IPS DF 19.7 (cell line): ENCODE measurements at regions not wholly inside any gene's neighbourhood (a gene's known extent, or its start where the extent isn't known, plus 50 kb on each side); places are given as distances from the start of the nearest gene placed in this dataset.
"Not testable (repeated sequence)": the region's sequence is repeated elsewhere in the genome, so short reads cannot be mapped to it uniquely, and the experiment has no call there.

ENCODE experiments used
- DNase-seq: peaks from one replicate; pipeline ENCODE4 v3.0.0-alpha.2; 2013; ENCODE audit warnings: low read depth, low spot score

- no peak for DNase-seq
These were observed 2062.1 kb downstream of the PCDH9 start for GRCh38 chr13:65168026-65168425.

GRCh38 chr13:65166675-65167074 is 2063.5 kb downstream of the PCDH9 start:
- DNase-seq: no peak

GRCh38 chr13:65159803-65160202 is 2070.3 kb downstream of the PCDH9 start:
- no peak for DNase-seq

GRCh38 chr13:65155861-65156260 is 2074.3 kb downstream of the PCDH9 start:
- DNase-seq: no peak

GRCh38 chr13:65154661-65155447 is 2075.3 kb downstream of the PCDH9 start:
- no peak for DNase-seq

- no peak for DNase-seq
These were observed 2080.4 kb downstream of the PCDH9 start for GRCh38 chr13:65149687-65150086.

- no peak for DNase-seq
These were observed 2086.2 kb downstream of the PCDH9 start for GRCh38 chr13:65143920-65144319.

- DNase-seq: peak; percentile 23
These were observed 2097.0 kb downstream of the PCDH9 start for GRCh38 chr13:65133094-65133493.

GRCh38 chr13:65125236-65125635 is 2104.9 kb downstream of the PCDH9 start:
- no peak for DNase-seq

- no peak for DNase-seq
These were observed 2117.6 kb downstream of the PCDH9 start for GRCh38 chr13:65112531-65112941.

- no peak for DNase-seq
These were observed 2118.0 kb downstream of the PCDH9 start for GRCh38 chr13:65112123-65112522.

- DNase-seq: no peak
These were observed 2118.9 kb downstream of the PCDH9 start for GRCh38 chr13:65111223-65111622.

- not testable (repeated sequence) for DNase-seq
These were observed 2125.7 kb downstream of the PCDH9 start for GRCh38 chr13:65104436-65104835.

GRCh38 chr13:65103351-65103750 is 2126.8 kb downstream of the PCDH9 start:
- no peak for DNase-seq

GRCh38 chr13:65095161-65096082 is 2134.7 kb downstream of the PCDH9 start:
- DNase-seq: no peak

- DNase-seq: no peak
These were observed 2136.8 kb downstream of the PCDH9 start for GRCh38 chr13:65093357-65093756.

- no peak for DNase-seq
These were observed 2139.1 kb downstream of the PCDH9 start for GRCh38 chr13:65091031-65091430.

- no peak for DNase-seq
These were observed 2139.9 kb downstream of the PCDH9 start for GRCh38 chr13:65090186-65090585.

- no peak for DNase-seq
These were observed 2141.2 kb downstream of the PCDH9 start for GRCh38 chr13:65088906-65089305.

GRCh38 chr13:65085977-65086376 is 2144.2 kb downstream of the PCDH9 start:
- DNase-seq: no peak

GRCh38 chr13:65074248-65074647 is 2155.9 kb downstream of the PCDH9 start:
- no peak for DNase-seq

- DNase-seq: no peak
These were observed 2165.2 kb downstream of the PCDH9 start for GRCh38 chr13:65064967-65065366.

GRCh38 chr13:65063753-65064152 is 2166.4 kb downstream of the PCDH9 start:
- no peak for DNase-seq
